WTC11 (cell line): ENCODE measurements at regions not wholly inside any gene's neighbourhood (a gene's known extent, or its start where the extent isn't known, plus 50 kb on each side); places are given as distances from the start of the nearest gene placed in this dataset.

Experiments used
- ATAC-seq: fragments of 200-7000 bp; cut with Tn5 transposase; 2 replicates; pipeline ENCODE4 v1.10.0; 2021; ENCODE audit warnings: mild to moderate bottlenecking, moderate library complexity
- CTCF ChIA-PET: fragments of 300-600 bp; sonication (Branson Sonifier 250); formaldehyde crosslinking; loops from one replicate; lab custom pipeline; 2021; ENCODE audit warnings: antibody characterized with exemption; lab: Charles Lee
- POLR2A ChIA-PET: fragments of 350-600 bp; sonication (Branson Sonifier 250); formaldehyde crosslinking; loops from one replicate; lab custom pipeline; 2021; ENCODE audit warnings: antibody characterized with exemption; lab: Charles Lee
- DNase-seq: peaks from one replicate; pipeline ENCODE4 v3.0.0; 2021; ENCODE audit warnings: low spot score
- H3K27ac Mint-ChIP-seq: 2 replicates; pipeline ENCODE4 v1.8.0; 2021; ENCODE audit warnings: mixed read lengths
- H3K27me3 Mint-ChIP-seq: 2 replicates; pipeline ENCODE4 v1.8.0; 2021; ENCODE audit warnings: low read depth, mild to moderate bottlenecking, moderate library complexity, mixed read lengths
- H3K36me3 Mint-ChIP-seq: 2 replicates; pipeline ENCODE4 v1.8.0; 2021; ENCODE audit warnings: mixed read lengths
- H3K4me1 Mint-ChIP-seq: 2 replicates; pipeline ENCODE4 v1.8.0; 2022; ENCODE audit warnings: mixed read lengths
- H3K4me3 Mint-ChIP-seq: 2 replicates; pipeline ENCODE4 v1.8.0; 2021; ENCODE audit warnings: mild to moderate bottlenecking, moderate library complexity, mixed read lengths
- H3K9me3 Mint-ChIP-seq: 2 replicates; pipeline ENCODE4 v1.8.0; 2021; ENCODE audit warnings: mixed read lengths
- CBFB ChIP-seq: sonication (generic); formaldehyde crosslinking; IDR thresholded peaks from 2 replicates; pipeline ENCODE4 v1.8.1; 2022; ENCODE audit warnings: mild to moderate bottlenecking, low read depth, missing genetic modification reagents
- CREB1 ChIP-seq: sonication (generic); formaldehyde crosslinking; IDR thresholded peaks from 2 replicates; pipeline ENCODE4 v1.8.0; 2023; ENCODE audit warnings: mild to moderate bottlenecking, missing genetic modification reagents
- FOXK1 ChIP-seq: sonication (generic); formaldehyde crosslinking; IDR thresholded peaks from 2 replicates; pipeline ENCODE4 v1.8.0; 2022; ENCODE audit warnings: mild to moderate bottlenecking, moderate library complexity, missing genetic modification reagents
- FOXP1 ChIP-seq: sonication (generic); formaldehyde crosslinking; IDR thresholded peaks from 2 replicates; pipeline ENCODE4 v1.8.0; 2022; ENCODE audit warnings: missing genetic modification reagents, mild to moderate bottlenecking, moderate library complexity, borderline replicate concordance
- GTF2I ChIP-seq: fragments of 250-450 bp; sonication (Bioruptor Pico); conservative IDR thresholded peaks from 2 replicates; pipeline ENCODE4 v1.4.0; 2021; ENCODE audit warnings: mild to moderate bottlenecking
- HMGA2 ChIP-seq: fragments of 250-450 bp; sonication (Bioruptor Pico); IDR thresholded peaks from 2 replicates; pipeline ENCODE4 v1.4.0; 2021; ENCODE audit warnings: mild to moderate bottlenecking, moderate library complexity
- NFE2L1 ChIP-seq: sonication (generic); formaldehyde crosslinking; IDR thresholded peaks from 2 replicates; pipeline ENCODE4 v1.8.1; 2023; ENCODE audit warnings: missing genetic modification reagents
- NFYB ChIP-seq: sonication (generic); formaldehyde crosslinking; conservative IDR thresholded peaks from 2 replicates; pipeline ENCODE4 v1.8.0; 2022; ENCODE audit warnings: low read depth, missing genetic modification reagents
- SMAD4 ChIP-seq: sonication (generic); formaldehyde crosslinking; IDR thresholded peaks from 2 replicates; pipeline ENCODE4 v1.8.0; 2022; ENCODE audit warnings: mild to moderate bottlenecking, missing genetic modification reagents
- ZNF416 ChIP-seq: fragments of 250-450 bp; sonication (Bioruptor Pico); IDR thresholded peaks from 2 replicates; pipeline ENCODE4 v1.9.0; 2021; ENCODE audit warnings: mild to moderate bottlenecking, inconsistent platforms
- ZNF423 ChIP-seq: fragments of 250-450 bp; sonication (Bioruptor Pico); IDR thresholded peaks from 2 replicates; pipeline ENCODE4 v2.1.2; 2022; ENCODE audit warnings: mild to moderate bottlenecking, moderate library complexity
- TF ChIP-seq, protein P1 (sequence below): sonication (generic); formaldehyde crosslinking; IDR thresholded peaks from 2 replicates; pipeline ENCODE4 v1.8.1; 2023; ENCODE audit warnings: mild to moderate bottlenecking, missing genetic modification reagents
- TF ChIP-seq, protein P2 (sequence below): sonication (generic); formaldehyde crosslinking; conservative IDR thresholded peaks from 2 replicates; pipeline ENCODE4 v1.8.1; 2023; ENCODE audit warnings: mild to moderate bottlenecking, low read depth, missing genetic modification reagents, moderate library complexity
- TF ChIP-seq, protein P3 (sequence below): fragments of 250-450 bp; sonication (Bioruptor Pico); IDR thresholded peaks from 2 replicates; pipeline ENCODE4 v1.8.0; 2021; ENCODE audit warnings: mild to moderate bottlenecking
- TF ChIP-seq, protein P4 (sequence below): sonication (generic); formaldehyde crosslinking; IDR thresholded peaks from 2 replicates; pipeline ENCODE4 v1.8.1; 2022; ENCODE audit warnings: mild to moderate bottlenecking, moderate library complexity, missing genetic modification reagents
- TF ChIP-seq, protein P5 (sequence below): sonication (generic); formaldehyde crosslinking; IDR thresholded peaks from 2 replicates; pipeline ENCODE4 v1.8.1; 2022; ENCODE audit warnings: low read depth, missing genetic modification reagents, borderline replicate concordance
- TF ChIP-seq, protein P6 (sequence below): sonication (generic); formaldehyde crosslinking; IDR thresholded peaks from 2 replicates; pipeline ENCODE4 v1.8.0; 2023; ENCODE audit warnings: mild to moderate bottlenecking, missing genetic modification reagents

DNA sequence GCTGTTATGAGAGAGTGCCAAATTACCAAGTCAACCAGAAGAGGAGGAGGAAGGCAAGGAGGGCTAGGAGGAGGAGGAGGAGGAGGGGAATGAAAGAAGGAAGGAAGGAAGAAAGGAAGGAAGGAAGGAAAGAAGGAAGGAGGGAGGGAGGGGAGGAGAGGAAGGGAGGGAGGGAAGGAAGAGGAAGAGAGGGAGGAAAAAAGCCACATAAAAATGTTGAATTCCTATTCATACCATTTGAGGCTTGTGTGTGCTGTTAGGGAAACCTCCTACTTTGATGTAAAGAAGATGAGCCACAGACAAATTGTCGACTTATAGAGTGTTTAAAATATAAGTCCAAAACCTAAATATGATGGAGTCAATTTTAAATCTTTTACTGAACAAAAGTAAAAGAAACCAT is 65.3 kb upstream of the MYLIP start (continued):
- TF ChIP-seq, protein P1, sequence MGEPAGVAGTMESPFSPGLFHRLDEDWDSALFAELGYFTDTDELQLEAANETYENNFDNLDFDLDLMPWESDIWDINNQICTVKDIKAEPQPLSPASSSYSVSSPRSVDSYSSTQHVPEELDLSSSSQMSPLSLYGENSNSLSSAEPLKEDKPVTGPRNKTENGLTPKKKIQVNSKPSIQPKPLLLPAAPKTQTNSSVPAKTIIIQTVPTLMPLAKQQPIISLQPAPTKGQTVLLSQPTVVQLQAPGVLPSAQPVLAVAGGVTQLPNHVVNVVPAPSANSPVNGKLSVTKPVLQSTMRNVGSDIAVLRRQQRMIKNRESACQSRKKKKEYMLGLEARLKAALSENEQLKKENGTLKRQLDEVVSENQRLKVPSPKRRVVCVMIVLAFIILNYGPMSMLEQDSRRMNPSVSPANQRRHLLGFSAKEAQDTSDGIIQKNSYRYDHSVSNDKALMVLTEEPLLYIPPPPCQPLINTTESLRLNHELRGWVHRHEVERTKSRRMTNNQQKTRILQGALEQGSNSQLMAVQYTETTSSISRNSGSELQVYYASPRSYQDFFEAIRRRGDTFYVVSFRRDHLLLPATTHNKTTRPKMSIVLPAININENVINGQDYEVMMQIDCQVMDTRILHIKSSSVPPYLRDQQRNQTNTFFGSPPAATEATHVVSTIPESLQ (CRISPR knock-in tag), result no peak

DNA sequence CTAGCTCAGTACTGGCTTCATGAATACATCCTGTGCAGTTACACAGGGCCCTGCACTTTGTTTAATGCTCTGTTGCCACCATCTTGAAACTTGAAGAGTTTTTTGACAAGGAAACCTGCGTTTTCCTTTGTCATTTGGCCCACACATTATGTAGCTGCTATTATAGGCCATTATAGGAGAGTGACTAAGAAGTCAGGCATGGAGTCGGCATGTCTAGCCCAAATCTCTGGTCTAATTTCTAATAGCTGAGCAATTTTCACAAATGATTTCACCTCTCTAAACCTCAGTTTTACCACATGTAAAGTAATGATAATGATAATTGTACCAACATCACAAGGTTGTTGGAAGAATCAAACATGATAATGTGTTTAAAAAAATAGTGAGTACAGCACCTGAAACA is 67.1 kb upstream of the MYLIP start:
- no peak overlapping the region for H3K4me3 Mint-ChIP-seq
- no peaks in the 10 kb centered on the region for H3K27me3 Mint-ChIP-seq
- TF ChIP-seq HMGA2 (CRISPR knock-in tag) (no peak), ZNF423 (CRISPR knock-in tag) (no peak), NFYB (CRISPR knock-in tag) (no peak), GTF2I (CRISPR knock-in tag) (no peak), FOXP1 (CRISPR knock-in tag) (no peak), ZNF416 (CRISPR knock-in tag) (no peak), FOXK1 (no peak), NFE2L1 (CRISPR knock-in tag) (no peak), SMAD4 (CRISPR knock-in tag) (no peak), CBFB (no peak), CREB1 (CRISPR knock-in tag) (no peak)
- TF ChIP-seq, protein P2, sequence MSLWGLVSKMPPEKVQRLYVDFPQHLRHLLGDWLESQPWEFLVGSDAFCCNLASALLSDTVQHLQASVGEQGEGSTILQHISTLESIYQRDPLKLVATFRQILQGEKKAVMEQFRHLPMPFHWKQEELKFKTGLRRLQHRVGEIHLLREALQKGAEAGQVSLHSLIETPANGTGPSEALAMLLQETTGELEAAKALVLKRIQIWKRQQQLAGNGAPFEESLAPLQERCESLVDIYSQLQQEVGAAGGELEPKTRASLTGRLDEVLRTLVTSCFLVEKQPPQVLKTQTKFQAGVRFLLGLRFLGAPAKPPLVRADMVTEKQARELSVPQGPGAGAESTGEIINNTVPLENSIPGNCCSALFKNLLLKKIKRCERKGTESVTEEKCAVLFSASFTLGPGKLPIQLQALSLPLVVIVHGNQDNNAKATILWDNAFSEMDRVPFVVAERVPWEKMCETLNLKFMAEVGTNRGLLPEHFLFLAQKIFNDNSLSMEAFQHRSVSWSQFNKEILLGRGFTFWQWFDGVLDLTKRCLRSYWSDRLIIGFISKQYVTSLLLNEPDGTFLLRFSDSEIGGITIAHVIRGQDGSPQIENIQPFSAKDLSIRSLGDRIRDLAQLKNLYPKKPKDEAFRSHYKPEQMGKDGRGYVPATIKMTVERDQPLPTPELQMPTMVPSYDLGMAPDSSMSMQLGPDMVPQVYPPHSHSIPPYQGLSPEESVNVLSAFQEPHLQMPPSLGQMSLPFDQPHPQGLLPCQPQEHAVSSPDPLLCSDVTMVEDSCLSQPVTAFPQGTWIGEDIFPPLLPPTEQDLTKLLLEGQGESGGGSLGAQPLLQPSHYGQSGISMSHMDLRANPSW, result no peak
- TF ChIP-seq, protein P3, sequence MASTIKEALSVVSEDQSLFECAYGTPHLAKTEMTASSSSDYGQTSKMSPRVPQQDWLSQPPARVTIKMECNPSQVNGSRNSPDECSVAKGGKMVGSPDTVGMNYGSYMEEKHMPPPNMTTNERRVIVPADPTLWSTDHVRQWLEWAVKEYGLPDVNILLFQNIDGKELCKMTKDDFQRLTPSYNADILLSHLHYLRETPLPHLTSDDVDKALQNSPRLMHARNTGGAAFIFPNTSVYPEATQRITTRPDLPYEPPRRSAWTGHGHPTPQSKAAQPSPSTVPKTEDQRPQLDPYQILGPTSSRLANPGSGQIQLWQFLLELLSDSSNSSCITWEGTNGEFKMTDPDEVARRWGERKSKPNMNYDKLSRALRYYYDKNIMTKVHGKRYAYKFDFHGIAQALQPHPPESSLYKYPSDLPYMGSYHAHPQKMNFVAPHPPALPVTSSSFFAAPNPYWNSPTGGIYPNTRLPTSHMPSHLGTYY, result no peak
- TF ChIP-seq, protein P4, sequence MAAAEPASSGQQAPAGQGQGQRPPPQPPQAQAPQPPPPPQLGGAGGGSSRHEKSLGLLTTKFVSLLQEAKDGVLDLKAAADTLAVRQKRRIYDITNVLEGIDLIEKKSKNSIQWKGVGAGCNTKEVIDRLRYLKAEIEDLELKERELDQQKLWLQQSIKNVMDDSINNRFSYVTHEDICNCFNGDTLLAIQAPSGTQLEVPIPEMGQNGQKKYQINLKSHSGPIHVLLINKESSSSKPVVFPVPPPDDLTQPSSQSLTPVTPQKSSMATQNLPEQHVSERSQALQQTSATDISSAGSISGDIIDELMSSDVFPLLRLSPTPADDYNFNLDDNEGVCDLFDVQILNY, result no peak
- TF ChIP-seq, protein P5, sequence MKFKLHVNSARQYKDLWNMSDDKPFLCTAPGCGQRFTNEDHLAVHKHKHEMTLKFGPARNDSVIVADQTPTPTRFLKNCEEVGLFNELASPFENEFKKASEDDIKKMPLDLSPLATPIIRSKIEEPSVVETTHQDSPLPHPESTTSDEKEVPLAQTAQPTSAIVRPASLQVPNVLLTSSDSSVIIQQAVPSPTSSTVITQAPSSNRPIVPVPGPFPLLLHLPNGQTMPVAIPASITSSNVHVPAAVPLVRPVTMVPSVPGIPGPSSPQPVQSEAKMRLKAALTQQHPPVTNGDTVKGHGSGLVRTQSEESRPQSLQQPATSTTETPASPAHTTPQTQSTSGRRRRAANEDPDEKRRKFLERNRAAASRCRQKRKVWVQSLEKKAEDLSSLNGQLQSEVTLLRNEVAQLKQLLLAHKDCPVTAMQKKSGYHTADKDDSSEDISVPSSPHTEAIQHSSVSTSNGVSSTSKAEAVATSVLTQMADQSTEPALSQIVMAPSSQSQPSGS, result no peak
- TF ChIP-seq, protein P6, sequence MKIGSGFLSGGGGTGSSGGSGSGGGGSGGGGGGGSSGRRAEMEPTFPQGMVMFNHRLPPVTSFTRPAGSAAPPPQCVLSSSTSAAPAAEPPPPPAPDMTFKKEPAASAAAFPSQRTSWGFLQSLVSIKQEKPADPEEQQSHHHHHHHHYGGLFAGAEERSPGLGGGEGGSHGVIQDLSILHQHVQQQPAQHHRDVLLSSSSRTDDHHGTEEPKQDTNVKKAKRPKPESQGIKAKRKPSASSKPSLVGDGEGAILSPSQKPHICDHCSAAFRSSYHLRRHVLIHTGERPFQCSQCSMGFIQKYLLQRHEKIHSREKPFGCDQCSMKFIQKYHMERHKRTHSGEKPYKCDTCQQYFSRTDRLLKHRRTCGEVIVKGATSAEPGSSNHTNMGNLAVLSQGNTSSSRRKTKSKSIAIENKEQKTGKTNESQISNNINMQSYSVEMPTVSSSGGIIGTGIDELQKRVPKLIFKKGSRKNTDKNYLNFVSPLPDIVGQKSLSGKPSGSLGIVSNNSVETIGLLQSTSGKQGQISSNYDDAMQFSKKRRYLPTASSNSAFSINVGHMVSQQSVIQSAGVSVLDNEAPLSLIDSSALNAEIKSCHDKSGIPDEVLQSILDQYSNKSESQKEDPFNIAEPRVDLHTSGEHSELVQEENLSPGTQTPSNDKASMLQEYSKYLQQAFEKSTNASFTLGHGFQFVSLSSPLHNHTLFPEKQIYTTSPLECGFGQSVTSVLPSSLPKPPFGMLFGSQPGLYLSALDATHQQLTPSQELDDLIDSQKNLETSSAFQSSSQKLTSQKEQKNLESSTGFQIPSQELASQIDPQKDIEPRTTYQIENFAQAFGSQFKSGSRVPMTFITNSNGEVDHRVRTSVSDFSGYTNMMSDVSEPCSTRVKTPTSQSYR (CRISPR knock-in tag), result no peak
- CTCF ChIA-PET, result no interaction called here
- 0 out of 2 replicates have a peak, but pooled peaks cover 3% of the 10 kb centered on the region for H3K9me3 Mint-ChIP-seq
- H3K4me1 Mint-ChIP-seq, result peaks cover 82% of the 10 kb centered on the region
- ATAC-seq (no peak), DNase-seq (no peak)
- POLR2A ChIA-PET, result interaction anchor here (0.6 kb wide), 1 partner anchor 229 kb away, joined by 3 read pairs; no protein-coding TSS in a partner anchor
- no peak overlapping the region for H3K27ac Mint-ChIP-seq
- 0 out of 2 replicates have a peak, but pooled peaks cover 2% of the 10 kb centered on the region for H3K36me3 Mint-ChIP-seq
